ENCODE measurements at regions not wholly inside any gene's neighbourhood (a gene's known extent, or its start where the extent isn't known, plus 50 kb on each side); places are given as distances from the start of the nearest gene placed in this dataset.
"Not testable (repeated sequence)": the region's sequence is repeated elsewhere in the genome, so short reads cannot be mapped to it uniquely, and the experiment has no call there.

GRCh38 chr4:134073711-134074110 lies 127.9 kb downstream of the PABPC4L start:
- no peak for DNase-seq (ENCODE audit: extremely low read depth, low read depth)
- H3K4me3 ChIP-seq (replicated peaks; ENCODE audit: low read depth, low read length) = no peak overlapping the region
- no peak for TF ChIP-seq CTCF (IDR thresholded peaks at IDR 0.05; ENCODE audit: low read depth, low read length, missing control alignments)

- H3K4me3 ChIP-seq (replicated peaks; ENCODE audit: low read depth, low read length) = no peak overlapping the region
- TF ChIP-seq CTCF (IDR thresholded peaks at IDR 0.05; ENCODE audit: low read depth, low read length, missing control alignments) = no peak
- no peak for DNase-seq (ENCODE audit: extremely low read depth, low read depth)
Measured at GRCh38 chr4:134072137-134072536, 129.5 kb downstream of the PABPC4L start.

GRCh38 chr4:134070174-134070573 lies 131.4 kb downstream of the PABPC4L start:
- TF ChIP-seq CTCF (IDR thresholded peaks at IDR 0.05; ENCODE audit: low read depth, low read length, missing control alignments) = no peak
- DNase-seq (ENCODE audit: extremely low read depth, low read depth) = no peak
- H3K4me3 ChIP-seq (replicated peaks; ENCODE audit: low read depth, low read length) = no peak overlapping the region

GRCh38 chr4:134057356-134057755 lies 144.2 kb downstream of the PABPC4L start:
- no peak for TF ChIP-seq CTCF (IDR thresholded peaks at IDR 0.05; ENCODE audit: low read depth, low read length, missing control alignments)
- no peak for DNase-seq (ENCODE audit: extremely low read depth, low read depth)
- no peak overlapping the region for H3K4me3 ChIP-seq (replicated peaks; ENCODE audit: low read depth, low read length)

GRCh38 chr4:134046221-134046620 lies 155.4 kb downstream of the PABPC4L start:
- DNase-seq (ENCODE audit: extremely low read depth, low read depth) = not testable (repeated sequence)

GRCh38 chr4:134045411-134045810 lies 156.2 kb downstream of the PABPC4L start:
- TF ChIP-seq CTCF (IDR thresholded peaks at IDR 0.05; ENCODE audit: low read depth, low read length, missing control alignments) = no peak
- no peak for DNase-seq (ENCODE audit: extremely low read depth, low read depth)
- H3K4me3 ChIP-seq (replicated peaks; ENCODE audit: low read depth, low read length) = no peak overlapping the region

More at GRCh38 chr4:134046221-134046620, 155.4 kb downstream of the PABPC4L start:
- not testable (repeated sequence) for H3K4me3 ChIP-seq (replicated peaks; ENCODE audit: low read depth, low read length)

GRCh38 chr4:134043266-134043665 lies 158.3 kb downstream of the PABPC4L start:
- TF ChIP-seq CTCF (IDR thresholded peaks at IDR 0.05; ENCODE audit: low read depth, low read length, missing control alignments) = no peak
- DNase-seq (ENCODE audit: extremely low read depth, low read depth) = no peak
- H3K4me3 ChIP-seq (replicated peaks; ENCODE audit: low read depth, low read length) = no peak overlapping the region

Data from HFF-Myc (cell line).